H1 (cell line): ENCODE measurements at regions not wholly inside any gene's neighbourhood (a gene's known extent, or its start where the extent isn't known, plus 50 kb on each side); places are given as distances from the start of the nearest gene placed in this dataset.

ENCODE experiments used
- EZH2 ChIP-seq: fragments of 200-600 bp; sonication (generic); IDR thresholded peaks from 2 replicates; pipeline ENCODE4 v1.7.1; 2012; ENCODE audit warnings: low read depth, mild to moderate bottlenecking, moderate library complexity, low read length, inconsistent platforms; ENCODE audit not compliant: severe bottlenecking
- HDAC2 ChIP-seq, 2 experiments: fragments of 300-600 bp in 1 of 2; sonication (generic) in 1 of 2; IDR thresholded peaks; 2 replicates each; pipeline ENCODE4 v1.6.1; 2011 to 2012; ENCODE audit warnings: low read depth in 2 of 2, low read length in 2 of 2, mild to moderate bottlenecking in 2 of 2, moderate library complexity in 2 of 2, borderline replicate concordance in 1 of 2, inconsistent platforms in 1 of 2
- POLR2A ChIP-seq, 2 experiments: IDR thresholded peaks; 1 replicate in 1 of 2; 2 replicates in 1 of 2; pipeline ENCODE4 v1.6.1; 2011; ENCODE audit warnings: low read depth in 2 of 2, low read length in 2 of 2, mild to moderate bottlenecking in 2 of 2; ENCODE audit errors: control extremely low read depth in 1 of 2
- POLR2AphosphoS5 ChIP-seq: IDR thresholded peaks from 2 replicates; pipeline ENCODE4 v1.6.1; 2011; ENCODE audit warnings: low read depth, low read length
- RAD21 ChIP-seq, 2 experiments: IDR thresholded peaks in 1 of 2; conservative IDR thresholded peaks in 1 of 2; 2 replicates each; pipeline ENCODE4 v1.6.1; 2011; ENCODE audit warnings: low read depth in 2 of 2, low read length in 2 of 2, improper control_type of control experiment in 1 of 2, inconsistent platforms in 1 of 2, mild to moderate bottlenecking in 1 of 2, moderate library complexity in 1 of 2
- TF ChIP-seq, protein P1 (sequence below), 3 experiments: IDR thresholded peaks; 1 replicate in 2 of 3; 2 replicates in 1 of 3; pipeline versions ENCODE4 v1.5.1 to v1.6.1; 2011; ENCODE audit warnings: low read length in 3 of 3, mild to moderate bottlenecking in 3 of 3, inconsistent platforms in 2 of 3, low read depth in 1 of 3, moderate library complexity in 1 of 3; ENCODE audit not compliant: insufficient read depth in 1 of 3; ENCODE audit errors: control extremely low read depth in 1 of 3
- TF ChIP-seq, protein P2 (sequence below): IDR thresholded peaks from 2 replicates; pipeline ENCODE4 v1.6.1; 2011; ENCODE audit warnings: low read length, improper control_type of control experiment

DNA sequence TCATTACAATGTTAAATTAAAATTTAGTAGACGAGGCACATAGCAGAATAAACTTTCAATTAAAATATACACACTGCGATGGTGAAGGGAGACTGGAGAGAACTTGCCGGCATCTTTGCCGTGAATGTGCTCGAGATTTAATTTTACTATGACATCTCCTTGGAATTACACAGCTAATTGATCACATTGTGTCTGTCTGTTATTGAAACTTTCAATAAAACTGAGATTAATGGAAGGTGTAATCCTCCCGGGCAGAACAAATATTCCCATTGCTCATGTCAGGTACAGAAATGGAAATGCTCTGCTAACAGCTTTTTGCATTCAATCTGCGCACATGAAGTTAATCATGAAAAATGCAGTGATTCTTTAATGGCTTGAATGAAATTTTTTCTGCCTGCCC is 210.1 kb upstream of the NLRP1 start:
- TF ChIP-seq, protein P1, sequence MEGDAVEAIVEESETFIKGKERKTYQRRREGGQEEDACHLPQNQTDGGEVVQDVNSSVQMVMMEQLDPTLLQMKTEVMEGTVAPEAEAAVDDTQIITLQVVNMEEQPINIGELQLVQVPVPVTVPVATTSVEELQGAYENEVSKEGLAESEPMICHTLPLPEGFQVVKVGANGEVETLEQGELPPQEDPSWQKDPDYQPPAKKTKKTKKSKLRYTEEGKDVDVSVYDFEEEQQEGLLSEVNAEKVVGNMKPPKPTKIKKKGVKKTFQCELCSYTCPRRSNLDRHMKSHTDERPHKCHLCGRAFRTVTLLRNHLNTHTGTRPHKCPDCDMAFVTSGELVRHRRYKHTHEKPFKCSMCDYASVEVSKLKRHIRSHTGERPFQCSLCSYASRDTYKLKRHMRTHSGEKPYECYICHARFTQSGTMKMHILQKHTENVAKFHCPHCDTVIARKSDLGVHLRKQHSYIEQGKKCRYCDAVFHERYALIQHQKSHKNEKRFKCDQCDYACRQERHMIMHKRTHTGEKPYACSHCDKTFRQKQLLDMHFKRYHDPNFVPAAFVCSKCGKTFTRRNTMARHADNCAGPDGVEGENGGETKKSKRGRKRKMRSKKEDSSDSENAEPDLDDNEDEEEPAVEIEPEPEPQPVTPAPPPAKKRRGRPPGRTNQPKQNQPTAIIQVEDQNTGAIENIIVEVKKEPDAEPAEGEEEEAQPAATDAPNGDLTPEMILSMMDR (IDR thresholded peaks at IDR 0.05; ENCODE audit: control extremely low read depth in 1 of 3, insufficient read depth in 1 of 3, low read depth in 1 of 3, low read length in 3 of 3): no peak
- TF ChIP-seq HDAC2 (IDR thresholded peaks at IDR 0.05; ENCODE audit: borderline replicate concordance in 1 of 2, low read depth in 2 of 2, low read length in 2 of 2) (no peak), RAD21 (IDR thresholded peaks at IDR 0.05 in 1 of 2, conservative IDR thresholded peaks at IDR 0.05 in 1 of 2; ENCODE audit: low read depth in 2 of 2, low read length in 2 of 2) (no peak), POLR2A (IDR thresholded peaks at IDR 0.05; ENCODE audit: control extremely low read depth in 1 of 2, low read depth in 2 of 2, low read length in 2 of 2) (no peak), POLR2AphosphoS5 (no peak), EZH2 (no peak)
- TF ChIP-seq, protein P2, sequence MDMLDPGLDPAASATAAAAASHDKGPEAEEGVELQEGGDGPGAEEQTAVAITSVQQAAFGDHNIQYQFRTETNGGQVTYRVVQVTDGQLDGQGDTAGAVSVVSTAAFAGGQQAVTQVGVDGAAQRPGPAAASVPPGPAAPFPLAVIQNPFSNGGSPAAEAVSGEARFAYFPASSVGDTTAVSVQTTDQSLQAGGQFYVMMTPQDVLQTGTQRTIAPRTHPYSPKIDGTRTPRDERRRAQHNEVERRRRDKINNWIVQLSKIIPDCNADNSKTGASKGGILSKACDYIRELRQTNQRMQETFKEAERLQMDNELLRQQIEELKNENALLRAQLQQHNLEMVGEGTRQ: no peak
